ENCODE measurements at regions not wholly inside any gene's neighbourhood (a gene's known extent, or its start where the extent isn't known, plus 50 kb on each side); places are given as distances from the start of the nearest gene placed in this dataset.

- TF ChIP-seq, protein P1, sequence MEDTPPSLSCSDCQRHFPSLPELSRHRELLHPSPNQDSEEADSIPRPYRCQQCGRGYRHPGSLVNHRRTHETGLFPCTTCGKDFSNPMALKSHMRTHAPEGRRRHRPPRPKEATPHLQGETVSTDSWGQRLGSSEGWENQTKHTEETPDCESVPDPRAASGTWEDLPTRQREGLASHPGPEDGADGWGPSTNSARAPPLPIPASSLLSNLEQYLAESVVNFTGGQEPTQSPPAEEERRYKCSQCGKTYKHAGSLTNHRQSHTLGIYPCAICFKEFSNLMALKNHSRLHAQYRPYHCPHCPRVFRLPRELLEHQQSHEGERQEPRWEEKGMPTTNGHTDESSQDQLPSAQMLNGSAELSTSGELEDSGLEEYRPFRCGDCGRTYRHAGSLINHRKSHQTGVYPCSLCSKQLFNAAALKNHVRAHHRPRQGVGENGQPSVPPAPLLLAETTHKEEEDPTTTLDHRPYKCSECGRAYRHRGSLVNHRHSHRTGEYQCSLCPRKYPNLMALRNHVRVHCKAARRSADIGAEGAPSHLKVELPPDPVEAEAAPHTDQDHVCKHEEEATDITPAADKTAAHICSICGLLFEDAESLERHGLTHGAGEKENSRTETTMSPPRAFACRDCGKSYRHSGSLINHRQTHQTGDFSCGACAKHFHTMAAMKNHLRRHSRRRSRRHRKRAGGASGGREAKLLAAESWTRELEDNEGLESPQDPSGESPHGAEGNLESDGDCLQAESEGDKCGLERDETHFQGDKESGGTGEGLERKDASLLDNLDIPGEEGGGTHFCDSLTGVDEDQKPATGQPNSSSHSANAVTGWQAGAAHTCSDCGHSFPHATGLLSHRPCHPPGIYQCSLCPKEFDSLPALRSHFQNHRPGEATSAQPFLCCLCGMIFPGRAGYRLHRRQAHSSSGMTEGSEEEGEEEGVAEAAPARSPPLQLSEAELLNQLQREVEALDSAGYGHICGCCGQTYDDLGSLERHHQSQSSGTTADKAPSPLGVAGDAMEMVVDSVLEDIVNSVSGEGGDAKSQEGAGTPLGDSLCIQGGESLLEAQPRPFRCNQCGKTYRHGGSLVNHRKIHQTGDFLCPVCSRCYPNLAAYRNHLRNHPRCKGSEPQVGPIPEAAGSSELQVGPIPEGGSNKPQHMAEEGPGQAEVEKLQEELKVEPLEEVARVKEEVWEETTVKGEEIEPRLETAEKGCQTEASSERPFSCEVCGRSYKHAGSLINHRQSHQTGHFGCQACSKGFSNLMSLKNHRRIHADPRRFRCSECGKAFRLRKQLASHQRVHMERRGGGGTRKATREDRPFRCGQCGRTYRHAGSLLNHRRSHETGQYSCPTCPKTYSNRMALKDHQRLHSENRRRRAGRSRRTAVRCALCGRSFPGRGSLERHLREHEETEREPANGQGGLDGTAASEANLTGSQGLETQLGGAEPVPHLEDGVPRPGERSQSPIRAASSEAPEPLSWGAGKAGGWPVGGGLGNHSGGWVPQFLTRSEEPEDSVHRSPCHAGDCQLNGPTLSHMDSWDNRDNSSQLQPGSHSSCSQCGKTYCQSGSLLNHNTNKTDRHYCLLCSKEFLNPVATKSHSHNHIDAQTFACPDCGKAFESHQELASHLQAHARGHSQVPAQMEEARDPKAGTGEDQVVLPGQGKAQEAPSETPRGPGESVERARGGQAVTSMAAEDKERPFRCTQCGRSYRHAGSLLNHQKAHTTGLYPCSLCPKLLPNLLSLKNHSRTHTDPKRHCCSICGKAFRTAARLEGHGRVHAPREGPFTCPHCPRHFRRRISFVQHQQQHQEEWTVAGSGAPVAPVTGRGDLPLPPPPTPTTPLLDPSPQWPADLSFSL (CRISPR knock-in tag; IDR thresholded peaks at IDR 0.05), result no peak
- no peak for TF ChIP-seq ISL2 (CRISPR knock-in tag; IDR thresholded peaks at IDR 0.05)
- TF ChIP-seq MBNL3 (CRISPR knock-in tag; conservative IDR thresholded peaks at IDR 0.05), result no peak
- TF ChIP-seq ZNF235 (CRISPR knock-in tag; IDR thresholded peaks at IDR 0.05; ENCODE audit: borderline replicate concordance), result no peak
- no peak for TF ChIP-seq ZFP36L1 (CRISPR knock-in tag; IDR thresholded peaks at IDR 0.05)
- no peak for TF ChIP-seq SNAPC5 (CRISPR knock-in tag; IDR thresholded peaks at IDR 0.05; ENCODE audit: borderline replicate concordance)
Observed at GRCh38 chr5:56450766-56451165, 217.6 kb upstream of the ANKRD55 start (continued).

- POLR2A ChIA-PET, result no interaction called here
- H3K4me1 ChIP-seq (ENCODE audit: insufficient read depth, low read length), result peaks cover 48% of the 10 kb centered on the region
- TF ChIP-seq IRF1 (CRISPR knock-in tag; IDR thresholded peaks at IDR 0.05; ENCODE audit: low read depth), result no peak
- TF ChIP-seq ZNF205 (CRISPR knock-in tag; IDR thresholded peaks at IDR 0.05), result no peak
- TF ChIP-seq, protein P2, sequence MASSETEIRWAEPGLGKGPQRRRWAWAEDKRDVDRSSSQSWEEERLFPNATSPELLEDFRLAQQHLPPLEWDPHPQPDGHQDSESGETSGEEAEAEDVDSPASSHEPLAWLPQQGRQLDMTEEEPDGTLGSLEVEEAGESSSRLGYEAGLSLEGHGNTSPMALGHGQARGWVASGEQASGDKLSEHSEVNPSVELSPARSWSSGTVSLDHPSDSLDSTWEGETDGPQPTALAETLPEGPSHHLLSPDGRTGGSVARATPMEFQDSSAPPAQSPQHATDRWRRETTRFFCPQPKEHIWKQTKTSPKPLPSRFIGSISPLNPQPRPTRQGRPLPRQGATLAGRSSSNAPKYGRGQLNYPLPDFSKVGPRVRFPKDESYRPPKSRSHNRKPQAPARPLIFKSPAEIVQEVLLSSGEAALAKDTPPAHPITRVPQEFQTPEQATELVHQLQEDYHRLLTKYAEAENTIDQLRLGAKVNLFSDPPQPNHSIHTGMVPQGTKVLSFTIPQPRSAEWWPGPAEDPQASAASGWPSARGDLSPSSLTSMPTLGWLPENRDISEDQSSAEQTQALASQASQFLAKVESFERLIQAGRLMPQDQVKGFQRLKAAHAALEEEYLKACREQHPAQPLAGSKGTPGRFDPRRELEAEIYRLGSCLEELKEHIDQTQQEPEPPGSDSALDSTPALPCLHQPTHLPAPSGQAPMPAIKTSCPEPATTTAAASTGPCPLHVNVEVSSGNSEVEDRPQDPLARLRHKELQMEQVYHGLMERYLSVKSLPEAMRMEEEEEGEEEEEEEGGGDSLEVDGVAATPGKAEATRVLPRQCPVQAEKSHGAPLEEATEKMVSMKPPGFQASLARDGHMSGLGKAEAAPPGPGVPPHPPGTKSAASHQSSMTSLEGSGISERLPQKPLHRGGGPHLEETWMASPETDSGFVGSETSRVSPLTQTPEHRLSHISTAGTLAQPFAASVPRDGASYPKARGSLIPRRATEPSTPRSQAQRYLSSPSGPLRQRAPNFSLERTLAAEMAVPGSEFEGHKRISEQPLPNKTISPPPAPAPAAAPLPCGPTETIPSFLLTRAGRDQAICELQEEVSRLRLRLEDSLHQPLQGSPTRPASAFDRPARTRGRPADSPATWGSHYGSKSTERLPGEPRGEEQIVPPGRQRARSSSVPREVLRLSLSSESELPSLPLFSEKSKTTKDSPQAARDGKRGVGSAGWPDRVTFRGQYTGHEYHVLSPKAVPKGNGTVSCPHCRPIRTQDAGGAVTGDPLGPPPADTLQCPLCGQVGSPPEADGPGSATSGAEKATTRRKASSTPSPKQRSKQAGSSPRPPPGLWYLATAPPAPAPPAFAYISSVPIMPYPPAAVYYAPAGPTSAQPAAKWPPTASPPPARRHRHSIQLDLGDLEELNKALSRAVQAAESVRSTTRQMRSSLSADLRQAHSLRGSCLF (CRISPR knock-in tag; IDR thresholded peaks at IDR 0.05; ENCODE audit: borderline replicate concordance), result no peak
- TF ChIP-seq XRCC5 (optimal IDR thresholded peaks at IDR 0.05; ENCODE audit: low read length), result no peak
- TF ChIP-seq ZNF777 (CRISPR knock-in tag; IDR thresholded peaks at IDR 0.05), result no peak
Observed at GRCh38 chr5:56449071-56449640, 216.0 kb upstream of the ANKRD55 start.

More at GRCh38 chr5:56449071-56449640, 216.0 kb upstream of the ANKRD55 start:
- no peaks in the 10 kb centered on the region for H3K36me3 ChIP-seq (replicated peaks in 1 of 2; ENCODE audit: control insufficient read depth in 1 of 2, insufficient read depth in 2 of 2, low read length in 2 of 2)
- no peak overlapping the region for H3K27ac ChIP-seq (ENCODE audit: extremely low read length, insufficient read depth, low read length)
- no peak for FAIRE-seq
- no peak for ATAC-seq
- intact Hi-C loops (cut with micrococcal nuclease; ENCODE audit: unreplicated experiment) (no loop called here), in situ Hi-C loops (cut with HindIII; ENCODE audit: extremely low pct_ligation_motif_present, low pct_unique_long_range_greater_than_20kb) (no loop called here)
- no peak overlapping the region for H3K4me2 ChIP-seq (ENCODE audit: low read depth, low read length)
- 93% methylated on average over 5 of the region's 7 CpGs for WGBS (ENCODE audit: low lambda C conversion rate)
- no peak overlapping the region for H2AFZ ChIP-seq (ENCODE audit: low read length)
- no peak overlapping the region for H3K4me3 ChIP-seq (replicated peaks in 1 of 3; ENCODE audit: insufficient read depth in 1 of 3, low read depth in 2 of 3, low read length in 3 of 3)
- H4K20me1 ChIP-seq (ENCODE audit: insufficient read depth, low read length), result no peaks in the 10 kb centered on the region
- CTCF ChIA-PET (ENCODE audit: low intra/inter-chr PET ratio, low total read pairs), result no interaction called here
- DNase-seq (ENCODE audit: low spot score), result no peak
- no peaks in the 10 kb centered on the region for H3K27me3 ChIP-seq (ENCODE audit: control insufficient read depth in 1 of 2, insufficient read depth in 2 of 2, low read length in 2 of 2)
- H3K79me2 ChIP-seq (ENCODE audit: insufficient read depth, low read length), result no peaks in the 10 kb centered on the region
- H3K9ac ChIP-seq (ENCODE audit: insufficient read depth, low read depth, low read length), result no peak overlapping the region
- no peaks in the 10 kb centered on the region for H3K9me3 ChIP-seq (ENCODE audit: low read length)
- BruUV-seq (replicated peaks), result no TSS peak

Data from HepG2 (cell line).